ENCODE measurements at regions not wholly inside any gene's neighbourhood (a gene's known extent, or its start where the extent isn't known, plus 50 kb on each side); places are given as distances from the start of the nearest gene placed in this dataset.

DNA sequence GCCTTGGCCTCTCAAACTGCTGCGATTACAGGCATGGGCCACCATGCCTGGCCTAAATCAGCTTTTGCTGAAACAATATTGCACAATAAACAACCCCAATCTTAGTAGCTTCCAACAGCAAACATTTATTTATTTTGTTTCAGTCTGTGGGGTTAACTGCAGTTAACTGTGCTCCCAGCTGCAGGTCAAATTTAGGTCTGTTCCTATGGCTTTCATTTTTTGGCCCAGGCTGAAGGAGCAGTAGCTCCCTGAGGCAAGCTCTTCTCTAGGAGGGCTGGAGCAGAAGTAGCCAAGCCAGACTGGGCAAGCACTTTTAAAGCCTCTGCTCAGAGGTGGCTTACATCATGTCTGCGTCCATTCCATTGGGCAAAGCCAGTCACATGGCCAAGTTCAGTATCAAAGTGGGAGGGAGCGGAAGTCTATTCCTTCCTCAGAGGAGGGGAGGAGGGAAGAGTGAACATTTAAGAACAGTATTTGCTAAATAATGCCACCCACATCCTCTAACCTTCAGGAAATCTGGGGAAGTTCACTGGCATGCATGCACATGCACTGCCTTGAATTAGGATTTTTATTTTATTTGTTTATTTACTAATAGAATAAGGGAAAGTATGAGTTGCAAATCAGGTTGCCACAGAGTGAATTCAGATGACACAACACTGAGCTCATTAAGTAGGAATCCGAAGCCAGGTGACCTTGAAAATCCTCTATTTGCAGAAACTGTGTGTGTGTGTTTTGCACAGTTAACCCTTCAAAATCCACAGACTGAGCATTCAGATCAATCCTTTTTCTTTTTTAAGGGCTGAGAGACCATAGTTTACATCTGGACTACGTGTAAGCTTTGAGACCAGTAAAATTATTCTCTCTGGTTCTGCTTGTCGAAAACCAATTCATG, 122.0 kb upstream of the SEL1L start:
- TF ChIP-seq, protein P1, sequence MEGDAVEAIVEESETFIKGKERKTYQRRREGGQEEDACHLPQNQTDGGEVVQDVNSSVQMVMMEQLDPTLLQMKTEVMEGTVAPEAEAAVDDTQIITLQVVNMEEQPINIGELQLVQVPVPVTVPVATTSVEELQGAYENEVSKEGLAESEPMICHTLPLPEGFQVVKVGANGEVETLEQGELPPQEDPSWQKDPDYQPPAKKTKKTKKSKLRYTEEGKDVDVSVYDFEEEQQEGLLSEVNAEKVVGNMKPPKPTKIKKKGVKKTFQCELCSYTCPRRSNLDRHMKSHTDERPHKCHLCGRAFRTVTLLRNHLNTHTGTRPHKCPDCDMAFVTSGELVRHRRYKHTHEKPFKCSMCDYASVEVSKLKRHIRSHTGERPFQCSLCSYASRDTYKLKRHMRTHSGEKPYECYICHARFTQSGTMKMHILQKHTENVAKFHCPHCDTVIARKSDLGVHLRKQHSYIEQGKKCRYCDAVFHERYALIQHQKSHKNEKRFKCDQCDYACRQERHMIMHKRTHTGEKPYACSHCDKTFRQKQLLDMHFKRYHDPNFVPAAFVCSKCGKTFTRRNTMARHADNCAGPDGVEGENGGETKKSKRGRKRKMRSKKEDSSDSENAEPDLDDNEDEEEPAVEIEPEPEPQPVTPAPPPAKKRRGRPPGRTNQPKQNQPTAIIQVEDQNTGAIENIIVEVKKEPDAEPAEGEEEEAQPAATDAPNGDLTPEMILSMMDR (IDR thresholded peaks at IDR 0.05; ENCODE audit: low read length): no peak
- TF ChIP-seq EZH2 (IDR thresholded peaks at IDR 0.05; ENCODE audit: borderline replicate concordance, low read length): no peak
